ENCODE measurements at regions not wholly inside any gene's neighbourhood (a gene's known extent, or its start where the extent isn't known, plus 50 kb on each side); places are given as distances from the start of the nearest gene placed in this dataset.
"Not testable (repeated sequence)": the region's sequence is repeated elsewhere in the genome, so short reads cannot be mapped to it uniquely, and the experiment has no call there.

GRCh38 chr1:120619867-120620692 is 103.7 kb upstream of the NBPF26 start:
- not testable (repeated sequence) for H3K4me3 ChIP-seq (ENCODE audit: low read length in 2 of 2); DNase-seq (ENCODE audit: low read depth in 6 of 9, low spot score in 9 of 9); H3K9me3 ChIP-seq (ENCODE audit: control insufficient read depth in 2 of 2, insufficient read depth in 1 of 2, low read length in 1 of 2); H3K27ac ChIP-seq (ENCODE audit: low read depth in 1 of 2, low read length in 1 of 2); H3K36me3 ChIP-seq (ENCODE audit: control insufficient read depth in 2 of 2, insufficient read depth in 2 of 2, low read length in 1 of 2); H3K27me3 ChIP-seq (ENCODE audit: control insufficient read depth in 2 of 2, insufficient read depth in 1 of 2, low read length in 1 of 2); H3K4me1 ChIP-seq (ENCODE audit: control insufficient read depth in 2 of 2, insufficient read depth in 2 of 2, low read length in 2 of 2)
- WGBS = no CpG with 5 or more reads among the region's 25 CpGs

GRCh38 chr1:120620693-120620969 is 103.1 kb upstream of the NBPF26 start:
- H3K4me3 ChIP-seq (ENCODE audit: low read length in 2 of 2); DNase-seq (ENCODE audit: low read depth in 6 of 9, low spot score in 9 of 9); H3K27ac ChIP-seq (ENCODE audit: low read depth in 1 of 2, low read length in 1 of 2); H3K4me1 ChIP-seq (ENCODE audit: control insufficient read depth in 2 of 2, insufficient read depth in 2 of 2, low read length in 2 of 2); H3K9me3 ChIP-seq (ENCODE audit: control insufficient read depth in 2 of 2, insufficient read depth in 1 of 2, low read length in 1 of 2); H3K36me3 ChIP-seq (ENCODE audit: control insufficient read depth in 2 of 2, insufficient read depth in 2 of 2, low read length in 1 of 2); H3K27me3 ChIP-seq (ENCODE audit: control insufficient read depth in 2 of 2, insufficient read depth in 1 of 2, low read length in 1 of 2): not testable (repeated sequence)
- no CpG with 5 or more reads among the region's 5 CpGs for WGBS

- not testable (repeated sequence) for H3K27ac ChIP-seq (ENCODE audit: low read depth in 1 of 2, low read length in 1 of 2); H3K27me3 ChIP-seq (ENCODE audit: control insufficient read depth in 2 of 2, insufficient read depth in 1 of 2, low read length in 1 of 2); DNase-seq (ENCODE audit: low read depth in 6 of 9, low spot score in 9 of 9); H3K4me3 ChIP-seq (ENCODE audit: low read length in 2 of 2); H3K36me3 ChIP-seq (ENCODE audit: control insufficient read depth in 2 of 2, insufficient read depth in 2 of 2, low read length in 1 of 2); H3K4me1 ChIP-seq (ENCODE audit: control insufficient read depth in 2 of 2, insufficient read depth in 2 of 2, low read length in 2 of 2); H3K9me3 ChIP-seq (ENCODE audit: control insufficient read depth in 2 of 2, insufficient read depth in 1 of 2, low read length in 1 of 2)
- WGBS = no CpG with 5 or more reads among the region's 5 CpGs
These were observed 102.5 kb upstream of the NBPF26 start for GRCh38 chr1:120621278-120621677.

- H3K27me3 ChIP-seq (ENCODE audit: control insufficient read depth in 2 of 2, insufficient read depth in 1 of 2, low read length in 1 of 2); H3K4me1 ChIP-seq (ENCODE audit: control insufficient read depth in 2 of 2, insufficient read depth in 2 of 2, low read length in 2 of 2): not testable (repeated sequence)
These were observed 100.2 kb upstream of the NBPF26 start for GRCh38 chr1:120623539-120623938.

GRCh38 chr1:120624565-120625064 is 99.1 kb upstream of the NBPF26 start:
- H3K9me3 ChIP-seq (ENCODE audit: control insufficient read depth in 2 of 2, insufficient read depth in 1 of 2, low read length in 1 of 2); H3K27me3 ChIP-seq (ENCODE audit: control insufficient read depth in 2 of 2, insufficient read depth in 1 of 2, low read length in 1 of 2); H3K4me3 ChIP-seq (ENCODE audit: low read length in 2 of 2); H3K27ac ChIP-seq (ENCODE audit: low read depth in 1 of 2, low read length in 1 of 2); H3K36me3 ChIP-seq (ENCODE audit: control insufficient read depth in 2 of 2, insufficient read depth in 2 of 2, low read length in 1 of 2); H3K4me1 ChIP-seq (ENCODE audit: control insufficient read depth in 2 of 2, insufficient read depth in 2 of 2, low read length in 2 of 2): not testable (repeated sequence)
- WGBS = 69% methylated on average over 4 of the region's 5 CpGs
- peak in 1 of 9 donors; percentile 0 for DNase-seq (ENCODE audit: low read depth in 6 of 9, low spot score in 9 of 9)

More at GRCh38 chr1:120623539-120623938, 100.2 kb upstream of the NBPF26 start:
- not testable (repeated sequence) for DNase-seq (ENCODE audit: low read depth in 6 of 9, low spot score in 9 of 9); H3K9me3 ChIP-seq (ENCODE audit: control insufficient read depth in 2 of 2, insufficient read depth in 1 of 2, low read length in 1 of 2); H3K36me3 ChIP-seq (ENCODE audit: control insufficient read depth in 2 of 2, insufficient read depth in 2 of 2, low read length in 1 of 2); H3K27ac ChIP-seq (ENCODE audit: low read depth in 1 of 2, low read length in 1 of 2); H3K4me3 ChIP-seq (ENCODE audit: low read length in 2 of 2)
- no CpG with 5 or more reads among the region's 4 CpGs for WGBS

- not testable (repeated sequence) for H3K4me1 ChIP-seq (ENCODE audit: control insufficient read depth in 2 of 2, insufficient read depth in 2 of 2, low read length in 2 of 2); H3K4me3 ChIP-seq (ENCODE audit: low read length in 2 of 2); H3K27me3 ChIP-seq (ENCODE audit: control insufficient read depth in 2 of 2, insufficient read depth in 1 of 2, low read length in 1 of 2); H3K36me3 ChIP-seq (ENCODE audit: control insufficient read depth in 2 of 2, insufficient read depth in 2 of 2, low read length in 1 of 2); DNase-seq (ENCODE audit: low read depth in 6 of 9, low spot score in 9 of 9); H3K9me3 ChIP-seq (ENCODE audit: control insufficient read depth in 2 of 2, insufficient read depth in 1 of 2, low read length in 1 of 2); H3K27ac ChIP-seq (ENCODE audit: low read depth in 1 of 2, low read length in 1 of 2)
- no CpG with 5 or more reads among the region's 1 CpG for WGBS
These were observed 93.8 kb upstream of the NBPF26 start for GRCh38 chr1:120629832-120630455.

GRCh38 chr1:120634816-120635806 is 88.6 kb upstream of the NBPF26 start:
- H3K27ac ChIP-seq (ENCODE audit: low read depth in 1 of 2, low read length in 1 of 2); DNase-seq (ENCODE audit: low read depth in 6 of 9, low spot score in 9 of 9); H3K36me3 ChIP-seq (ENCODE audit: control insufficient read depth in 2 of 2, insufficient read depth in 2 of 2, low read length in 1 of 2); H3K4me3 ChIP-seq (ENCODE audit: low read length in 2 of 2); H3K27me3 ChIP-seq (ENCODE audit: control insufficient read depth in 2 of 2, insufficient read depth in 1 of 2, low read length in 1 of 2); H3K4me1 ChIP-seq (ENCODE audit: control insufficient read depth in 2 of 2, insufficient read depth in 2 of 2, low read length in 2 of 2); H3K9me3 ChIP-seq (ENCODE audit: control insufficient read depth in 2 of 2, insufficient read depth in 1 of 2, low read length in 1 of 2): not testable (repeated sequence)
- no CpG with 5 or more reads among the region's 5 CpGs for WGBS

- H3K36me3 ChIP-seq (ENCODE audit: control insufficient read depth in 2 of 2, insufficient read depth in 2 of 2, low read length in 1 of 2); H3K4me1 ChIP-seq (ENCODE audit: control insufficient read depth in 2 of 2, insufficient read depth in 2 of 2, low read length in 2 of 2); H3K4me3 ChIP-seq (ENCODE audit: low read length in 2 of 2); H3K27ac ChIP-seq (ENCODE audit: low read depth in 1 of 2, low read length in 1 of 2); H3K27me3 ChIP-seq (ENCODE audit: control insufficient read depth in 2 of 2, insufficient read depth in 1 of 2, low read length in 1 of 2); H3K9me3 ChIP-seq (ENCODE audit: control insufficient read depth in 2 of 2, insufficient read depth in 1 of 2, low read length in 1 of 2); DNase-seq (ENCODE audit: low read depth in 6 of 9, low spot score in 9 of 9): not testable (repeated sequence)
- WGBS = no CpG with 5 or more reads among the region's 4 CpGs
These were observed 83.3 kb upstream of the NBPF26 start for GRCh38 chr1:120640261-120641013.

All from thymus (tissue), 11 donors.